ENCODE measurements at regions not wholly inside any gene's neighbourhood (a gene's known extent, or its start where the extent isn't known, plus 50 kb on each side); places are given as distances from the start of the nearest gene placed in this dataset.
A peak's percentile ranks its signal among the peaks of the same experiment; 100 is the strongest.

DNA sequence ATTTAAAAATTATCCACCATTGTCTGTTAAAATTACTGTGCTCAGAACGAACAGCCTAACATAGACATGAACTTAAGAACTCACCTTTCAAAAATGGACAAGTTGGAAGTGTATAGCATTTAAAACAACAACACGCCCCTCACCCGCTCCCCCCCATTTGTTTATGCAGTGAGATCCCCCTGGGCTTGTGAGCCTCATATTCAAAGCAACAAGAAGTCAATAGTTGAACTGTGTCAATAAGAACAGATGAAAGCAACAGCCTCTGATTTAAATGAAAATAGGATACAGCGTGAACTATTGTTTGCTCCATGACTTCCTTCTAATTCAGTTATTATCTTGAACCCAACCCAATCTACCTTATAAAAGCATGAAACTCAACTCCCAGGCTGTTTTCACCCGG, 314.2 kb downstream of the BLID start:
- Histone ChIP-seq H3K9me3 (no peaks in the 10 kb centered on the region), H3K36me3 (no peaks in the 10 kb centered on the region), H3K27ac (no peak overlapping the region), H3K4me3 (replicated peaks in 1 of 3) (no peak overlapping the region), H3K4me1 (peaks cover 5 to 11% of the 10 kb centered on the region in 2 donors), H3K27me3 (no peaks in the 10 kb centered on the region)
- 70% methylated on average over 5 of the region's 5 CpGs for WGBS, 2 donors
- intact Hi-C loops (cut with DNase I) = no loop called here
- TF ChIP-seq, protein P1, sequence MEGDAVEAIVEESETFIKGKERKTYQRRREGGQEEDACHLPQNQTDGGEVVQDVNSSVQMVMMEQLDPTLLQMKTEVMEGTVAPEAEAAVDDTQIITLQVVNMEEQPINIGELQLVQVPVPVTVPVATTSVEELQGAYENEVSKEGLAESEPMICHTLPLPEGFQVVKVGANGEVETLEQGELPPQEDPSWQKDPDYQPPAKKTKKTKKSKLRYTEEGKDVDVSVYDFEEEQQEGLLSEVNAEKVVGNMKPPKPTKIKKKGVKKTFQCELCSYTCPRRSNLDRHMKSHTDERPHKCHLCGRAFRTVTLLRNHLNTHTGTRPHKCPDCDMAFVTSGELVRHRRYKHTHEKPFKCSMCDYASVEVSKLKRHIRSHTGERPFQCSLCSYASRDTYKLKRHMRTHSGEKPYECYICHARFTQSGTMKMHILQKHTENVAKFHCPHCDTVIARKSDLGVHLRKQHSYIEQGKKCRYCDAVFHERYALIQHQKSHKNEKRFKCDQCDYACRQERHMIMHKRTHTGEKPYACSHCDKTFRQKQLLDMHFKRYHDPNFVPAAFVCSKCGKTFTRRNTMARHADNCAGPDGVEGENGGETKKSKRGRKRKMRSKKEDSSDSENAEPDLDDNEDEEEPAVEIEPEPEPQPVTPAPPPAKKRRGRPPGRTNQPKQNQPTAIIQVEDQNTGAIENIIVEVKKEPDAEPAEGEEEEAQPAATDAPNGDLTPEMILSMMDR (IDR thresholded peaks at IDR 0.05) = no peak
- TF ChIP-seq POLR2A (IDR thresholded peaks at IDR 0.05) = no peak
- no peak for DNase-seq

DNA sequence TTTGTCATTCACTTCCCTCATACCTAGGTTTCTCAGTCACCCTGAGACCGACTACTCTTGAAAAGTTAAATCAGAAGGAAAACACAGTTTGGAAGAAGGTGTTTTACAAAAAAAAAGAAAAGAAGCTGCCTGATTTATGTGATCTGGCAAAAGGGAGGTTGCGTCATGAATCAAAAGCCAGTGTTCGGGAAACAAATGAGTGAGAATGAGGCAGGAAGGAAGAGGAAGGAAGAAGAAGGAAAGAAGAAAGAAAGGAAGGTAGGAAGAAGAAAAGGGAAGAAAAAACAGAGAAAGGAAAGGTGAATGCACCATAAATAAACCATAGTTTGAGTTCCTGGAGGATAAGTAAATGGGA, 314.6 kb downstream of the BLID start:
- DNase-seq = no peak
- TF ChIP-seq, protein P1 (IDR thresholded peaks at IDR 0.05) = no peak
- TF ChIP-seq POLR2A (IDR thresholded peaks at IDR 0.05) = no peak
- Histone ChIP-seq H3K4me3 (replicated peaks in 1 of 3) (no peak overlapping the region), H3K4me1 (peaks cover 5 to 11% of the 10 kb centered on the region in 2 donors), H3K27ac (no peak overlapping the region), H3K36me3 (no peaks in the 10 kb centered on the region), H3K27me3 (no peaks in the 10 kb centered on the region), H3K9me3 (no peaks in the 10 kb centered on the region)
- intact Hi-C loops (cut with DNase I) = no loop called here
- 42 to 61% methylated on average over 3 of the region's 3 CpGs for WGBS, 2 donors

DNA sequence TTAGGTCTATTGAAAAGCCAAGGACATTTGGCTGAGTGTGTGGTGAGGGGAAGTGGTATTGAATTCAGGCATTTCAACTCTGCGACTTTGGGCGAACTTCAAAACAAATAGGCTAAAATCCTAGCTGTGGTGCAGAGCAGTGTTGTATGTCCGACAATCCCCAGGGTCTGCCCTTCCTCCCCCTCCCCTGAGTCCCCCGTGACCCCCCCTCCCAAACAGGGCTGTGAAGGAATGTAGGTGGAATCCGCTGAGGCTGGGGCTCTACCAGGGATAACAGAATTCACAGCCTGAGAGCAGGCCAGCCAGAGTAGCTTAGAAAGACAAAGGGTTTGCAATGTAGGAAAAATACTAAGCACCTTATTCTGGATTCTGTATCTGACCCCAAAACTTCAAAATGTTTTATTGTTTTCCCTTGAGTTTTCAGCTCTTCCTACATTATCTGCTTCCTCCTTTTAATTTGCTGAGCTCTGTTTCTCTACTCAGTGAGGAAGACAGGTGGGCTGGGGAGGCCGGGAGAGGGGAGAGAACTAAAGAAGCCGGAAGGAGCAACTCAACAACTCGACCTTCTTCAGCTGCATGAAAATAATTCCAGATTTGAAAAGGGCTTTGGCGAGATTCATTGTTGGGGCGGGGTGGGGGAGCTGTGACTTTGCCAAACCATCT, 315.2 kb downstream of the BLID start:
- Histone ChIP-seq H3K36me3 (no peaks in the 10 kb centered on the region), H3K4me1 (peaks cover 5 to 11% of the 10 kb centered on the region in 2 donors), H3K27ac (peak overlapping the region in 1 of 3 donors; percentile 19), H3K9me3 (no peaks in the 10 kb centered on the region), H3K27me3 (no peaks in the 10 kb centered on the region), H3K4me3 (replicated peaks in 1 of 3) (no peak overlapping the region)
- intact Hi-C loops (cut with DNase I) = no loop called here
- peak; percentile 46 to 48 for DNase-seq
- no peak for TF ChIP-seq POLR2A (IDR thresholded peaks at IDR 0.05)
- TF ChIP-seq, protein P1 (IDR thresholded peaks at IDR 0.05) = no peak
- 11 to 22% methylated on average over 10 of the region's 10 CpGs for WGBS, 2 donors

DNA sequence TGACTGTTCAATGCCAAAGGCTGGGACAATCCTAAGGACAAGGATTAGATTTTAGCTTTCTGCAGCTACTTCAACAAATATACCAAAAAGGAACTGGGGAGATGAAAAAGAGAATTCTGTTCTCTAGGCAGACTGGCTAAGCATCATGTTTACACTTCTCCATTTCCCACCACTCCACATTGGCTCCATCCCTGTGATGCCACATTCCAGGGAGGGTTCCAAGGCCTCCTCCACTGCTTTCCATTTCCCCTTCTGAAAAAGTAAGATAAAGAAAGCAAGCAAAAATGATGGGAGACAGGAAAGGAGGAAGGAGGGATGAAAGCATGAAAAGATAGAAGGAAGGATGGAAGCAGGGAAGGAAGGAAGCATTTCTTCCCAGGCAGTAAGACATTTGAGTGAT, 315.8 kb downstream of the BLID start:
- no peak for TF ChIP-seq POLR2A (IDR thresholded peaks at IDR 0.05)
- TF ChIP-seq, protein P1 (IDR thresholded peaks at IDR 0.05) = no peak
- intact Hi-C loops (cut with DNase I) = no loop called here
- Histone ChIP-seq H3K4me1 (peaks cover 5 to 11% of the 10 kb centered on the region in 2 donors), H3K27me3 (no peaks in the 10 kb centered on the region), H3K36me3 (no peaks in the 10 kb centered on the region), H3K4me3 (replicated peaks in 1 of 3) (no peak overlapping the region), H3K9me3 (no peaks in the 10 kb centered on the region), H3K27ac (peak overlapping the region in 1 of 3 donors; percentile 19)
- DNase-seq = no peak

DNA sequence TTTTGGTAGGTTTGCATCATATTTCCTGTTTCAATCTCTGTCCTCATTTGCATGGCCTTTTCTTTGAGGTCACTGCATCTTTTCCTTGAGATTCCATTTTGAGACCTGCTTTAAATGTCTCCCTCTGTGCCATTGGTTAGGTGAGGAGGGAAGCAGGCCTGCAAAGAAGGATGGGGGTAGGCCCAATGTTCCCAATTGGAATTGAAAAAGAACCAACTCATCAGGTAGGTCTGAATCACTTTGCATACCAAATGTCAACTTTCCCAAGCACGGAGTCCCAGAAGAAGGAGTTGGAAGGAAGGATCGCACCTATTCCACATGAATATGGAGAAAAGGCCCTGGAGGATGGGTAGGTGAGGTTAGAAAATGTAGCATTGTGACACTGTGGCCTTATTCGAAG, 318.5 kb downstream of the BLID start:
- no peak overlapping the region for H3K27ac ChIP-seq
- TF ChIP-seq, protein P1 (IDR thresholded peaks at IDR 0.05) = no peak
- no peak for TF ChIP-seq POLR2A (IDR thresholded peaks at IDR 0.05)
- WGBS, 2 donors = 93 to 95% methylated on average over 3 of the region's 3 CpGs
- H3K27me3 ChIP-seq = no peaks in the 10 kb centered on the region
- intact Hi-C loops (cut with DNase I) = no loop called here
- H3K4me1 ChIP-seq = peaks cover 5 to 11% of the 10 kb centered on the region in 2 donors
- no peaks in the 10 kb centered on the region for H3K36me3 ChIP-seq
- DNase-seq = no peak
- no peak overlapping the region for H3K4me3 ChIP-seq (replicated peaks in 1 of 3)
- H3K9me3 ChIP-seq = no peaks in the 10 kb centered on the region

All from thyroid gland (tissue), 4 donors.